ENCODE measurements at regions not wholly inside any gene's neighbourhood (a gene's known extent, or its start where the extent isn't known, plus 50 kb on each side); places are given as distances from the start of the nearest gene placed in this dataset.

DNA sequence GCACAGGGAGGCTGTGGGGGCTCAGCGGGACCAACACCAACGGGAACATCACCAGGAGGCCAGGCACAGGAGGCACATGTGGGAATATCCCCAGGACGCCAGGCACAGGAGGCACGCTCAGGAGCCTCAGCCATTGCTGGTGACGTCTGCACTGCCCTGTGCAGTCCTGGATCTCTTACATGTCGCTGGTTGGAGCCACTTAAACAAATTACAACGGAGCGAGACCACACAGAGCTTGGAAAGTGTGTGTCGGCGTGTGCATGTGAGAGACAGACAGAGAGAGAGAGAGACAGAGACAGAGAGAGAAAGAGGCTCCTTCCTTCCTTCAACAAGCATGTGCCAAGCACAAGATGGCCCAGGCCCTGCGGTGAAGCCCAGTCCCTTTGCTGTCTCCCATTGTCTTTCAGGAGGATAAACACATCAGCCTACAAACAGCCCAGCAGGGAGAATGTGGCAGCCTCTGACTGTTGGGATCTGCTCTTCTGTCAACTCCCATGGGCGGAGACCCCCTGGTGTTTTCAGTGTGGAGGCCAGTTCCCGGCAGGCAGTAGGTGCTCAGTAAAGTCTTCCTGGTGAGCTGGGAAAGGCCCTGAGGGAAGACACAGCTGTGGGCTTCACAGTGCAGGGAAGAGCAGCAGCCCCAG, 112.7 kb upstream of the THBS2 start:
- TF ChIP-seq EP300 (IDR thresholded peaks at IDR 0.05; ENCODE audit: borderline replicate concordance in 1 of 2, control insufficient read depth in 1 of 2, low read depth in 2 of 2, low read length in 2 of 2) (no peak), MXI1 (IDR thresholded peaks at IDR 0.05; ENCODE audit: low read depth, low read length) (no peak), KAT2A (conservative IDR thresholded peaks at IDR 0.05; ENCODE audit: control insufficient read depth, low read depth, low read length) (no peak)
- TF ChIP-seq, protein P1, sequence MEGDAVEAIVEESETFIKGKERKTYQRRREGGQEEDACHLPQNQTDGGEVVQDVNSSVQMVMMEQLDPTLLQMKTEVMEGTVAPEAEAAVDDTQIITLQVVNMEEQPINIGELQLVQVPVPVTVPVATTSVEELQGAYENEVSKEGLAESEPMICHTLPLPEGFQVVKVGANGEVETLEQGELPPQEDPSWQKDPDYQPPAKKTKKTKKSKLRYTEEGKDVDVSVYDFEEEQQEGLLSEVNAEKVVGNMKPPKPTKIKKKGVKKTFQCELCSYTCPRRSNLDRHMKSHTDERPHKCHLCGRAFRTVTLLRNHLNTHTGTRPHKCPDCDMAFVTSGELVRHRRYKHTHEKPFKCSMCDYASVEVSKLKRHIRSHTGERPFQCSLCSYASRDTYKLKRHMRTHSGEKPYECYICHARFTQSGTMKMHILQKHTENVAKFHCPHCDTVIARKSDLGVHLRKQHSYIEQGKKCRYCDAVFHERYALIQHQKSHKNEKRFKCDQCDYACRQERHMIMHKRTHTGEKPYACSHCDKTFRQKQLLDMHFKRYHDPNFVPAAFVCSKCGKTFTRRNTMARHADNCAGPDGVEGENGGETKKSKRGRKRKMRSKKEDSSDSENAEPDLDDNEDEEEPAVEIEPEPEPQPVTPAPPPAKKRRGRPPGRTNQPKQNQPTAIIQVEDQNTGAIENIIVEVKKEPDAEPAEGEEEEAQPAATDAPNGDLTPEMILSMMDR (IDR thresholded peaks at IDR 0.05 in 2 of 3, conservative IDR thresholded peaks at IDR 0.05 in 1 of 3; ENCODE audit: control insufficient read depth in 2 of 3, extremely low read depth in 1 of 3, insufficient read depth in 1 of 3, low read depth in 3 of 3, low read length in 3 of 3), result no peak
